Mucosa of descending colon (tissue), 3 donors: ENCODE measurements at regions not wholly inside any gene's neighbourhood (a gene's known extent, or its start where the extent isn't known, plus 50 kb on each side); places are given as distances from the start of the nearest gene placed in this dataset.

Source experiments
- ATAC-seq: fragments of 200-7000 bp; cut with Tn5 transposase; one replicate; pipeline ENCODE4 v1.9.1; 2020; ENCODE audit warnings: mild to moderate bottlenecking, moderate library complexity
- DNase-seq, 3 donors: peaks; one replicate each; pipeline ENCODE4 v3.0.0-alpha.2; 2020
- H3K36me3 ChIP-seq: fragments of 200-600 bp; one replicate; pipeline ENCODE4 v1.8.0; 2021; ENCODE audit warnings: low read depth, mild to moderate bottlenecking
- H3K4me1 ChIP-seq: fragments of 200-600 bp; one replicate; pipeline ENCODE4 v1.8.0; 2021; ENCODE audit warnings: low read depth, mild to moderate bottlenecking
- H3K4me3 ChIP-seq: fragments of 200-600 bp; one replicate; pipeline ENCODE4 v1.8.0; 2021; ENCODE audit warnings: mild to moderate bottlenecking
- H3K9me3 ChIP-seq: fragments of 200-600 bp; one replicate; pipeline ENCODE4 v1.8.0; 2021; ENCODE audit warnings: mild to moderate bottlenecking
- CTCF ChIP-seq: fragments of 200-600 bp; IDR thresholded peaks from one replicate; pipeline ENCODE4 v1.8.0; 2022; ENCODE audit warnings: antibody characterized with exemption, mild to moderate bottlenecking
- intact Hi-C, 2 donors: fragments of 100-400 bp; cut with DNase I in 1 of 2; cut with micrococcal nuclease in 1 of 2; formaldehyde crosslinking; loops; one replicate each; pipeline versions ENCODE4 v1.11.0 to v1.11.1; 2022; cut with DNase I, micrococcal nuclease
- donor health status: DM: no; HTN: no; CAD: no; lungs with moderate emphysema.
- donor health status: DM: no; HTN: no; CAD: no.
- donor health status: DM: no; HTN: yes; CAD: no.

DNA sequence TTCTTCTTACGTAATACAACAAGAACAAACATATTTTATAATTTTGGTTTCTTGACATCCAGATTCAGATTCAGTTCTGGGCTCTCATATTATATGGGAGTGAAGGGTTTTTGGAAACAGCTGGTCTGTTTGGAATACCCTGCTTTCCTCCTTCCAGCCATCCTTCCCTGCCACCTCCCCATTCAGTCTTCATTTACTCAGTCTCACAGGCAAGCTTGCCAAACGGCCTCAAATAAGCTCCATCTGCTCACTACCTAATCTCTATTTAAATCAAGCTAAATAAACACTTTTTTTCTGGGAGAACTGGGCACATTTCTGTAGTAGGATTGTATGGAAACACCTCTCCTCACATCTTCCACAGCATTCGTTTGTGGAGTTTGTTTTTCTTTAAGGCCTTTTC is 147.5 kb downstream of the RND3 start:
- H3K9me3 ChIP-seq = no peaks in the 10 kb centered on the region
- intact Hi-C loops = no loop called here
- no peak for TF ChIP-seq CTCF

GRCh38 chr2:150339282-150339681 is 148.2 kb downstream of the RND3 start:
- H3K36me3 ChIP-seq = no peaks in the 10 kb centered on the region
- H3K4me1 ChIP-seq = peaks cover 3% of the 10 kb centered on the region
- DNase-seq = no peak
- no peaks in the 10 kb centered on the region for H3K9me3 ChIP-seq
- no peak for ATAC-seq
- intact Hi-C loops = no loop called here
- no peak overlapping the region for H3K4me3 ChIP-seq
- no peak for TF ChIP-seq CTCF

More for the DNA sequence above, 147.5 kb downstream of the RND3 start:
- Histone ChIP-seq H3K4me3 (no peak overlapping the region), H3K4me1 (peaks cover 3% of the 10 kb centered on the region), H3K36me3 (no peaks in the 10 kb centered on the region)
- ATAC-seq = peak; percentile 45
- DNase-seq = no peak

DNA sequence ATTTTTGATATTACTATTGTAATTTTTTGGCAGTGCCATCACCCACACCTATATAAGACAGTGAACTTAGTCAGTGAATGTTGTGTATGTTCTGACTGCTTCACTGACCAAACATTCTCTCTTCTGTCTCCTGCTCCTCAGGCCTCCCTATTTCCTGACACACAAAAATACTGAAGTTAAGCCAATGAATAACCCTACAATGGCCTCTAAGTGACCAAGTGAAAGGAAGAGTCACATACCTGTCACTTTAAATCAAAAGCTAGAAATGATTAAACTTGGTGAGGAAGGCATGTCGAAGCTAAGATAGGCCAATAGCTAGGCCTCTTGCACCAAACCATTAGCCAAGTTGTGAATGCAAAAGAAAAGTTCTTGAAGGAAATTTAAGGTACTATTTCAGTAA is 151.9 kb downstream of the RND3 start:
- TF ChIP-seq CTCF = no peak
- Histone ChIP-seq H3K4me3 (no peak overlapping the region), H3K36me3 (no peaks in the 10 kb centered on the region), H3K9me3 (no peaks in the 10 kb centered on the region), H3K4me1 (no peaks in the 10 kb centered on the region)
- ATAC-seq (no peak), DNase-seq (no peak)
- intact Hi-C loops = no loop called here

- TF ChIP-seq CTCF = no peak
- ATAC-seq (no peak), DNase-seq (no peak)
- H3K36me3 ChIP-seq = no peaks in the 10 kb centered on the region
- H3K4me1 ChIP-seq = no peaks in the 10 kb centered on the region
- H3K4me3 ChIP-seq = no peak overlapping the region
- no peaks in the 10 kb centered on the region for H3K9me3 ChIP-seq
- intact Hi-C loops = no loop called here
Observed at GRCh38 chr2:150332383-150332782, 155.1 kb downstream of the RND3 start.

DNA sequence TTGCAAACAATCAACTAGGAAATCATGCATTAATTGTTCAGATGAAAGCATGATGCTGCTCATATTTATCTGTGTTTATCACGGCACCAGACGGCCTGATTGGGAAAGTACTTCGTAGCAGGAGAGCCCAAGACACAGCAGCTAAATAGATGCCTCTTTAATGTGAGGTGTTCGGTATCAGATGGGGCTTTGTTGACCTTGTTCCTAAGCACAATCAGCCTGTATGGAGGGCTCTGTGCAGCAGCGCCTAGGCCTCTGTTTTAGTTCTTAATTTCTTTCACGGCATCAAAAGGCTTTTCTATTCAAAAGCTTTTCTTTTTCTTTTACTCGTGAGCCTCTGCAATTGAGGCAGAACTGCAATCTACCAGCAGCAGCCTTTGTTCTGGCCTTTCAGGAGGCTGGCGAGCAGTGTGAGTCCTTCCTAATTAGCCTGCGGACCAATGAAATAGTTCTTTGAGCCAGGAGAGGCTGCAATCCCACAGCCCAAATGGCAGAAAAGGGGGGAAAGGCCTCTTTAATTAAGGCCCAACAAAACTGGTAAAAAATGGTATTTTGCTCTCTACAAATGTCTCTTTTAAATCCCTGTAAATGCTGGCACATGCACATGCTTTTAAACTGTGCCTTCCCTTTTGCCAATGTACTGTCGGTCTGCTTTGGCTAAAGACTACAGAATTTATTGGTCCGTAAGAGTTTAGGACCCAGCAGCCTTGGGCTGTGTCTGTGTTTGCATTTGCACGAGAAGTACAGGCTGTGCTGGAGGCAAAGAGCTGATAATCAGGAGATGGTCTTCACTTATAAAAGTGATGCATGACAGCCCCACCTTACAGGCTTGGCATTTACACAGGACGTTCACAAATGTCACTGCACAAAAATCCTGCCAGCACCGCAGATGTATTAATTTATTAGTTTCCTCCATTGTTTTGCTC is 159.6 kb downstream of the RND3 start:
- TF ChIP-seq CTCF = no peak

More for the DNA sequence above, 159.6 kb downstream of the RND3 start:
- ATAC-seq (no peak), DNase-seq (no peak)
- Histone ChIP-seq H3K36me3 (no peaks in the 10 kb centered on the region), H3K4me1 (no peaks in the 10 kb centered on the region), H3K9me3 (no peaks in the 10 kb centered on the region), H3K4me3 (no peak overlapping the region)
- intact Hi-C loops = no loop called here
